Bronchial epithelial cell (primary cell): ENCODE measurements at regions not wholly inside any gene's neighbourhood (a gene's known extent, or its start where the extent isn't known, plus 50 kb on each side); places are given as distances from the start of the nearest gene placed in this dataset.

Experiments
- DNase-seq: peaks from one replicate; pipeline ENCODE4 v3.0.0-alpha.2; 2010; ENCODE audit warnings: low read depth
- FAIRE-seq: peaks from 2 replicates; lab custom pipeline; 2011; peaks lifted over from hg19 to GRCh38; lab: Jason Lieb, UNC
- H3K27me3 ChIP-seq: 2 replicates; pipeline ENCODE4 v1.5.1; 2011; ENCODE audit warnings: low read length; ENCODE audit not compliant: control insufficient read depth, insufficient read depth
- H3K36me3 ChIP-seq: 2 replicates; pipeline ENCODE4 v1.5.1; 2011; ENCODE audit warnings: low read length; ENCODE audit not compliant: control insufficient read depth, insufficient read depth
- H3K4me3 ChIP-seq: 2 replicates; pipeline ENCODE4 v1.5.1; 2011; ENCODE audit warnings: mild to moderate bottlenecking, low read depth, low read length, control low read depth
- TF ChIP-seq, protein P1 (sequence below): IDR thresholded peaks from 2 replicates; pipeline ENCODE4 v1.5.1; 2011; ENCODE audit warnings: mild to moderate bottlenecking, moderate library complexity, low read length, control low read depth, inconsistent platforms; ENCODE audit not compliant: insufficient read depth, severe bottlenecking

DNA sequence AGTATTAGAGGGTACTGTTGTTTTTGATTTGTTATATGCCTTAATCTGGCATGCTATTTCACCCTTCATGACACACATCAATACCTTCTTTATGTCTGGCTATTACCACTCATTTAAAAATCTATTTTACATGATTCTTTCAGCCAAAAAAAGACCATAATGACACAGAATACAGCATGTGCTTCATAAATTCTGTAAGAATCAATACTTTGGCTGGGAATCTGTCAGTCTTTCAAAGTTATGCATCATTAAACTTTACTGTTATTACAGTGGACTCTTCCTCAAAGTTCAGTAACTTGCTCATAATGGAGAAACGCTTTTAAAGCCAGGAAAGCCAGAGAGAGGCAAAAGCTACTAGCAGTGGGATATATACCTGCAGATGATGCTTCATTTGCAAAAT is 247.2 kb upstream of the ADGRL2 start:
- TF ChIP-seq, protein P1, sequence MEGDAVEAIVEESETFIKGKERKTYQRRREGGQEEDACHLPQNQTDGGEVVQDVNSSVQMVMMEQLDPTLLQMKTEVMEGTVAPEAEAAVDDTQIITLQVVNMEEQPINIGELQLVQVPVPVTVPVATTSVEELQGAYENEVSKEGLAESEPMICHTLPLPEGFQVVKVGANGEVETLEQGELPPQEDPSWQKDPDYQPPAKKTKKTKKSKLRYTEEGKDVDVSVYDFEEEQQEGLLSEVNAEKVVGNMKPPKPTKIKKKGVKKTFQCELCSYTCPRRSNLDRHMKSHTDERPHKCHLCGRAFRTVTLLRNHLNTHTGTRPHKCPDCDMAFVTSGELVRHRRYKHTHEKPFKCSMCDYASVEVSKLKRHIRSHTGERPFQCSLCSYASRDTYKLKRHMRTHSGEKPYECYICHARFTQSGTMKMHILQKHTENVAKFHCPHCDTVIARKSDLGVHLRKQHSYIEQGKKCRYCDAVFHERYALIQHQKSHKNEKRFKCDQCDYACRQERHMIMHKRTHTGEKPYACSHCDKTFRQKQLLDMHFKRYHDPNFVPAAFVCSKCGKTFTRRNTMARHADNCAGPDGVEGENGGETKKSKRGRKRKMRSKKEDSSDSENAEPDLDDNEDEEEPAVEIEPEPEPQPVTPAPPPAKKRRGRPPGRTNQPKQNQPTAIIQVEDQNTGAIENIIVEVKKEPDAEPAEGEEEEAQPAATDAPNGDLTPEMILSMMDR, result no peak
- FAIRE-seq, result no peak
- DNase-seq, result no peak
- Histone ChIP-seq H3K36me3 (no peaks in the 10 kb centered on the region), H3K4me3 (no peak overlapping the region), H3K27me3 (no peaks in the 10 kb centered on the region)

- FAIRE-seq (no peak), DNase-seq (peak; percentile 64)
- no peaks in the 10 kb centered on the region for H3K36me3 ChIP-seq
- TF ChIP-seq, protein P1, result no peak
- no peak overlapping the region for H3K4me3 ChIP-seq
- no peaks in the 10 kb centered on the region for H3K27me3 ChIP-seq
Measured at GRCh38 chr1:81551946-81552345, 248.8 kb upstream of the ADGRL2 start.

DNA sequence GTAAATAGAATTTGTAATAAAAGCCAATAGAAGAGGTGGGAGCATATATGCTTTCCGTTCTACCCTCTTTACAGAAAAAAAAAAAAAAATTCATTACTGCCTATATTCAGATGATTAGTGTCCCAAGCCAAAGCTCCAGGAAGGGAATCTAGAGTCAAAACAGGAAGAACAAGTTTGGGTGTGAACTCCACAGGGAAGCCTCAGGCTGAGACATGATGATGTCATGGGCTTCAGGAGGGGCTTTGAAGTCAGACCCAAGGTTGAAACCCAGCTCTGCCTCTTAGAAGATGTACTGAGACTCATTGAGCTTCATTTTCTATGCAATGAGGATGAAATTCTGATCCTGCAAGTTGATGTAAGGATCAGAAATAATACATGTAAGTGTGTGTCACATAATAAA is 250.0 kb upstream of the ADGRL2 start:
- H3K36me3 ChIP-seq, result no peaks in the 10 kb centered on the region
- TF ChIP-seq, protein P1, result no peak
- FAIRE-seq, result peak; percentile 52
- peak; percentile 97 for DNase-seq
- no peaks in the 10 kb centered on the region for H3K27me3 ChIP-seq
- H3K4me3 ChIP-seq, result no peak overlapping the region

DNA sequence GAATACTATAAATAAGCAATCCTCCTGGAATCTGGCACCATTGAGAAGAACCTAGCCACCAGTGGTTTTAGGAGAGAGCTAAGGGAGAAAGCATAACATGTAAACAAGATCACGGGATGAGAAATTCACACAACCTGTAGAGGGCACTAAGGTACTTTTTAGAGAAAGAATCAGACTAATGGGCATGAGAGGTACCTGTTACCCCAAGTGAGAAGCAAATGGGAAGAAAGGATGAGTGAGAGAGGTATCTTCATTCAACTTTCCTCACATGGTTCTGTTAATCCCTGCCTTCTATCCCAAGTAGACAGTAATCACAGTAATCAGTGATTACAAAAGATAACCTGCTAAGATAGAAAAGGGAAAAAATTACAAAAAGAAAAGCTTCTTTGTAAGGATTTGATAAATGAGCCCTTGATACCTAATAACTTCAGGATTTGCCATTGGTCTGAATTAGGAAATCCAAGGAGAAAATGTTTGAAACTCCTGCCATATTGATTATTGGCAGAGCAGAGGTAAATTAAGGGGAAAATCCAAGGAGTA is 251.1 kb upstream of the ADGRL2 start:
- peak; percentile 75 for DNase-seq
- no peak for FAIRE-seq
- TF ChIP-seq, protein P1, result peak; percentile 63
- Histone ChIP-seq H3K36me3 (no peaks in the 10 kb centered on the region), H3K4me3 (no peak overlapping the region), H3K27me3 (no peaks in the 10 kb centered on the region)

DNA sequence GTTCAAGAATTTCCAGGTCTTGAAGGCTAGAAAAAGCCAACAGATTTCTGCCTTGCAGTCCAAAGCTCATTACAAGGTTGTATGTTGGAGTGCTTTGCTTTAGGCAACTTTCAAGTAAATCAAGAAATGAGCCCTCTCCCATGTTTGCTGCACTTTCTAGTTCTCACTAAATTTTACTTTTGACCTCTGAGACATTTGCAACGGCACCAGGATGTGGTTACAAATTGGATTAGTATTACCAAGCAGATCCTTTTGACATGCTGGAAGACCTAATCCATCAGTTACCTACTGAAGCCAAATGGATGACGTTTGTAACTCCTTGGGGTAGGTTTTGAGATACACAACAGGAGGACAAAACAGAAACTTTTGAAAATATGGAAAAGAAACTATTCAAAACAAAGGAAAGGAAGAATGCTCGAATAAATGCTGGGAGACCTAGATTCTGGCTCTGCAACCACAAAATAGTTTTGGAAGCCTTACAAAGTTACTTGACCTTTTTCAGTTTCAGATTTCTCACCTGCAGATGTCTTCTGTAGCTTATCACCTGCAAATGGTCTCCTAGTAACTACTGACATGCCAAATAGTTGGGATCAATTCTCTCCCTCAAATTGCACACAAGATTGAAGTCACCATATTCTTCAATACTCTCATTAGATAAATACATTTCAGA is 251.7 kb upstream of the ADGRL2 start:
- H3K27me3 ChIP-seq, result no peaks in the 10 kb centered on the region
- TF ChIP-seq, protein P1, result no peak
- DNase-seq, result no peak
- H3K36me3 ChIP-seq, result no peaks in the 10 kb centered on the region
- no peak overlapping the region for H3K4me3 ChIP-seq
- FAIRE-seq, result no peak
